GM23248 (cell line): ENCODE measurements at regions not wholly inside any gene's neighbourhood (a gene's known extent, or its start where the extent isn't known, plus 50 kb on each side); places are given as distances from the start of the nearest gene placed in this dataset.

Experiments
- EZH2 ChIP-seq: fragments of 200-600 bp; sonication (generic); IDR thresholded peaks from 2 replicates; pipeline ENCODE4 v1.6.1; 2018; ENCODE audit warnings: antibody characterized with exemption, mild to moderate bottlenecking; ENCODE audit not compliant: insufficient read depth, poor library complexity, severe bottlenecking
- EZH2phosphoT487 ChIP-seq: fragments of 200-600 bp; sonication (generic); IDR thresholded peaks from 2 replicates; pipeline ENCODE4 v1.6.1; 2018; ENCODE audit warnings: antibody characterized with exemption, moderate library complexity, mild to moderate bottlenecking, low read depth; ENCODE audit not compliant: insufficient read depth

- TF ChIP-seq EZH2 = no peak
- TF ChIP-seq EZH2phosphoT487 = no peak
Measured at GRCh38 chr11:112663947-112664634, 297.1 kb upstream of the NCAM1 start.
